ENCODE measurements at regions not wholly inside any gene's neighbourhood (a gene's known extent, or its start where the extent isn't known, plus 50 kb on each side); places are given as distances from the start of the nearest gene placed in this dataset.

DNA sequence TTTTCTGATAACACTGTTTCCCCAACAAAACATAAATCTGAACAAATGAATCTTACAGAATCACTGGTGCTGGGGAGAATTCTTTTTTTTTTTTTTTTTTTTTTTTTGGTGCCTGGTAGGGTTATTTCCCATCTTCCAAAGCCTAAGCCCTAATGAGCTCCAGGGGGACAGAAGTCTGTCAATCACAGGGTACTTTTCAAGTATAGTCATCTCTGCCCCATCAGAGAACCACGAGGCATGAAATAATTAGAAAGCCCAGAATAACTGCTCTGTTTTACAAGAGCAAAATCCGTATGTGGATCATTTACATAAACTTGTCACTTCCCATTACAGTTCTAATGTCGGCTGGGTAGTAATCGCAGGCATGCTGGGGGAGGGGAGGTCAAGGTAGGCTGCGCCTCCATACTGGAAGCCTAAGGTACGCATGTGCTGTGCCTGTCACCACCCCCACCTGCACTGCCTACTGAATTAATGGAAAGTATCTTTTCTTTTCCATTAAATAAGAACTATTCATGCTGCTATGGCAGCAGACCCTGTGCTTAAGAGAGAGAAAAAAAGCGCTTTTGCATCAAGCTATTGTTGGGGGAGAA, 164.7 kb upstream of the LEF1 start:
- no peak for DNase-seq (ENCODE audit: low read depth, low spot score)
- in situ Hi-C loops (cut with HindIII; ENCODE audit: low pct_unique_long_range_greater_than_20kb, low sequenced_read_pairs): no loop called here

DNA sequence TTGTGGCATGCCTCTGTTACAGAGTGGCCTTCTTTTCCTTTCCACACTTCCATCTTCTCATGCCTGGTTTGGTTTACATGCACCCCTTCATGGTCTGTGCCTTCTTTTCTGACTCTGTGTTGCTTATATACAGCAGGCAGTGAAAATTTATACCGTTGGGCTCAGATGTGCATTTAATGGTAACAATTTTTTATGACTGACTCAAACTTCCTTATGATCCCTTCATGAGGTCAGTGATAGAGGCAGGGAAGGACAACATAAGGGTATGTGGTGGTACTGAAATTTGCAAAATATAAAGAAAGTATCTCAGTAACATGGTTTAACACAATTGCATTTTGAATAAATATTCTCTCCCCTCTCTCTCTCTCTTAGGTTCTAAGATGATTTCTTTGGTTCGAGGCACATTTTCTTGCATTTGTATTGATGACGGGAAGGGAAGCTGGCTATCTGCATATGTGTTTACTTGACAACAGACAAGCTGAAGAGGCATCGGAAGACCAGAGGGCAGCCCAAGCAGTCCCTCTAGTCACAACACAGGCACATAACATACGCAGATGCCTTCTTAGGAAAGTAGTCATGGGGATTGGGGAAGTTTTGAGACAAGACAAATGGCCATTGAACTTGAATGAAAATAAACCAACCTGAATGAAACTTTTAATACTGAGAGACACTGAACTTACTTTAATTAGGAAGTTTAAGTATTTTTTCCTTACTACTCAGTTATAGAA, 163.3 kb upstream of the LEF1 start:
- DNase-seq (ENCODE audit: low read depth, low spot score): peak; percentile 53
- in situ Hi-C loops (cut with HindIII; ENCODE audit: low pct_unique_long_range_greater_than_20kb, low sequenced_read_pairs): no loop called here

DNA sequence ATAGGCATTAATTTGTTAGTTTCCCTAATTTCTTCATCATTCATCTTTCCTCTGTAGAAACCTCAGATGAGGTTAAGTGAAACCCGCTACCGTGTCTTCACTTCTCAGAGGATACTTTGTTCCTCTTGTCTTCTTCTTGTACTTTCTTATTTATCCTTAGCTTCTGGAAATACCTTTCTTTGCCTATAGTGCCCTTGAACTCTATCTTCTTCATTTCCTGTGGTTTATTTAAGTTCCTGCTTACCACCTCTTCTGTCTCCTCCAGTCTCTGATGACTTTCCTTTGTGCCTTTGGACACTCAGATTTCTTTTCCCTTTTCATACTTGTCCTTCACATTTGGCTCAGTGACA, 159.6 kb upstream of the LEF1 start:
- DNase-seq (ENCODE audit: low read depth, low spot score): no peak
- in situ Hi-C loops (cut with HindIII; ENCODE audit: low pct_unique_long_range_greater_than_20kb, low sequenced_read_pairs): no loop called here

DNA sequence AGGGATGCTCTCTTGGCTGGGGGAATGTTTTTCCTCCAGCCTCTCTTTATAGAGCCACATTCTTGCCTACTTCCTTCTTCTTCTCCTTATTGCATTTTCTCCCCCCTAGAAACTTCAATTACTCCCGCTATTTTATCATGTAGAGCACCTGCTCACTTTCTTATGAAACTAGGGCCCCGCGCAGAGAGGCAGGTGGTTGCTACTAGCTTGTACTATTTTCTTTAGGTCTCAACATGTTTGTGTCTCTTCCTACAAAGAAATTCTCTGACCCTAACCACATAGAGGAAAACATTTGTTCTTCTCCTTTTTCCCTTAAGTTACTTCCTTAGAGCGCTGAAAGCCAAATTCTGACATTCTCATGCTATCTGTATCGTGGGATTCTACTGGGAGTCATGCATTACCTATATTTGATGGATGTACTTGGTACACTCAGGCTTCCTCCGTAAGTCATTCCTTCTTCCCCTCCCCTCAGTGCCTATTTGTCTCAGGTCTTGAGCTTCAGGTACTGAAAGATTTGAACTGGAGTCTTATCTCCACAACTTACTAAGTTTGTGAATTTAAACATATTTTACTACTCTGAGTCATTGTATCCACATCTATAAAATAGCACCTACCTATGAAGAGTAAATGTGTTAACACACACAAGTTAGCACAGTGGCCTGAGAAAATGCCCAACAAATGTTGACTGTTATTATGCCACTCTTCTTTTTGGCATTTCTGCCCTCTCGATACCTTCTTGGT, 159.1 kb upstream of the LEF1 start:
- in situ Hi-C loops (cut with HindIII; ENCODE audit: low pct_unique_long_range_greater_than_20kb, low sequenced_read_pairs): no loop called here
- DNase-seq (ENCODE audit: low read depth, low spot score): no peak

DNA sequence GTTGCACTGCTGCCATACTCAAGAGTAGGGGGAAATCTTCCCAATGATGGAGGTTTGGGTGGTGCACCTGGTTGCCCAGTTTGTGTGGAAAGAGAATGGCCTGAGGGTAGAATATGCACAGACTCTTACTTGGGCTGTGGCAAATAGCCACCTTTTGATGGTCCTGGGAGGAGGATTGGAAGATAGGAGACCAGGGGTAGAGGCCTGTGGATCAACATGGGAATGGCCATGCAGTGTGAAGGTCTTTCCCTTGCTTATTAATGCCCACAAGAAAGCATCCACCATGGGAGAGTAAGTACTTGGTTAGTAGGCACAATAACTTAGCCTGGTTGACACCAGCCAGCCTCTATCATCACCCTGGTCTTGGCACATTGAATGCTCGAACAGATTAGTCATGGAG, 156.8 kb upstream of the LEF1 start:
- DNase-seq (ENCODE audit: low read depth, low spot score): no peak
- in situ Hi-C loops (cut with HindIII; ENCODE audit: low pct_unique_long_range_greater_than_20kb, low sequenced_read_pairs): no loop called here

DNA sequence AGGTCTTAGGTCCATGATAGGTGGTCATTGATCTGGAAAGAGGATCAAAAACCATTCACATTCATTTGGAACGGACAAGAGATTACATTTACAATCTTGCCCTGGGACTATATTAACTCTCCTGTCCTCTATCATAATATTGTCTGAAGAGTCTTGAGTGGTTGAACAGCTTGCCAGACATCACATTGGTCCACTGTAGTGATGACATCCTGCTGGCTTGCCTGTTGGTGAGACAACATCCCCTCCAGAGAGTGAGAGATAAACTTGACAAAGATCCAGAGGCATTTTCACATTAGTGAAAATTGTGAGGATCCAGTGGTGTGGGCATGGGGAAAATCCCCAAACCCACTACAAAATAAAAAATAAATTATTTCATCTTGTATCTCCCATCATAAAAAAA, 155.7 kb upstream of the LEF1 start:
- in situ Hi-C loops (cut with HindIII; ENCODE audit: low pct_unique_long_range_greater_than_20kb, low sequenced_read_pairs): no loop called here
- DNase-seq (ENCODE audit: low read depth, low spot score): no peak

DNA sequence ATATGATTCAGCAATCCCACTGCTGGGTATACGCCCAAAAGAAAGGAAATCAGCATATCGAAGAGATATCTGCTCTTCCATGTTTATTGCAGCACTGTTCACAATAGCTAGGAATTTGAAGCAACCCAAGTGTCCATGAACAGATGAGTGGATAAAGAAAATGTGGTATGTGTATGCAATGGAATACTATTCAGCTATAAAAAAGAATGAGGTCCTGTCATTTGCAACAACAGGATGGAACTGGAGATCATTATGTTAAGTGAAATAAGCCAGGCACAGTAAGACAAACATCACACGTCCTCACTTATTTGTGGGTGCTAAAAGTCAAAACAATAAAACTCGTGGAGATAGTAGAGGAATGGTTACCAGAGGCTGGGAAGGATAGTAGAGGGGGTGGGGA, 153.8 kb upstream of the LEF1 start:
- DNase-seq (ENCODE audit: low read depth, low spot score): no peak
- in situ Hi-C loops (cut with HindIII; ENCODE audit: low pct_unique_long_range_greater_than_20kb, low sequenced_read_pairs): no loop called here

DNA sequence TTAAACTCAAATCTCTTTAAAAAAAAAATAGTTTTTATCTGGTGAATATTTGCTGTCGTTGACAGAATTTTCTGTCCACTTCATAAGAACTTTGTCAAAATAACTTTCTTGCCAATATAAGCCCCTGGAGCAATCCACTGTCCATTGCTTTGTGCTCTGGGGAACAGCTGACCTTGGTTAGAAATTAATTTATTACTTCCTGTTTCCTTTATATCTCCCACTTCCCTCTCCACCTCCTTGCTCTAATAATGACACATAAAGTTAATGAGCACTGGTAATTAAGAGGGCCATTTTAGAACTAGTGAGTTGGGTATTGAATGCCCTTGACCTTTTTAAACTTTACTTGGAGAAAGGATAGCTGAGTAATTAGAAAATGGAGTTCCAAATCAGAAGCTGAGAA, 151.3 kb upstream of the LEF1 start:
- in situ Hi-C loops (cut with HindIII; ENCODE audit: low pct_unique_long_range_greater_than_20kb, low sequenced_read_pairs): no loop called here
- DNase-seq (ENCODE audit: low read depth, low spot score): no peak

DNA sequence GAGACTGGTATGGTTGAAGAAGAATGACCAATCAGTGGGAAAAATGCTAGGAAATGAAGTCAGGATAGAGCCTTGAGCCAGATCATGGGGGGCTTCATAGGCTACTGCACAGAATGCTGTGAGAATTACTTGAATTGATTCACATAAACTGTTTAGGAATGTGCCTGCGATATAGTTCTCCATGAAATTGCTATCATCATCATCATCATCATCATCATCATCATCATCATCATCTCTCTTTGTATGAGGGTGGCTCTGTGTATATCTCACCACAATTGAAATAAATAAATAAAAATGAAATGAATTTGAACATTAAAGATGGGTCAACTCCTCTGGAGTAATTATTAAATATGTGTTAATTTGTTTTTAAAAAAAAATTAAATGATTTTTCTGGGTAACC, 148.6 kb upstream of the LEF1 start:
- DNase-seq (ENCODE audit: low read depth, low spot score): no peak
- in situ Hi-C loops (cut with HindIII; ENCODE audit: low pct_unique_long_range_greater_than_20kb, low sequenced_read_pairs): no loop called here

DNA sequence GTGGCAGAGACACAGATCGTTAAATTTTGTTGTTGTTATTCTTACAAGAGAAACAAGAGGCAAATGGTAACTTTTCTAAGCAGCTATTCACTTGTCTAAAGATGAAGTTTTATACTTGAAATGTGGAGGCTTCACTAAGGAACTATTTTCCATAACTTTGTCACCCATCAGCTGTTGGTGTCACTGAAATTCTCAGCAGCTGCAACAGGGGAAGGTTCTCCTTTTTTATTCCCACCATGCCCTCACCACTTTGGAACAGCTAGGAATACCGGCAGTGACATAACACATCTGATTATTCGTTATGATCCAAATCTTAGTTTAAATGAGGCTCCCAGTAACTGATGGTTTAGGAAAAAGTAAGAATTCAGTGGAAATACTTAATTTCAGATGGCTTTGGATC, 147.0 kb upstream of the LEF1 start:
- no peak for DNase-seq (ENCODE audit: low read depth, low spot score)

DNA sequence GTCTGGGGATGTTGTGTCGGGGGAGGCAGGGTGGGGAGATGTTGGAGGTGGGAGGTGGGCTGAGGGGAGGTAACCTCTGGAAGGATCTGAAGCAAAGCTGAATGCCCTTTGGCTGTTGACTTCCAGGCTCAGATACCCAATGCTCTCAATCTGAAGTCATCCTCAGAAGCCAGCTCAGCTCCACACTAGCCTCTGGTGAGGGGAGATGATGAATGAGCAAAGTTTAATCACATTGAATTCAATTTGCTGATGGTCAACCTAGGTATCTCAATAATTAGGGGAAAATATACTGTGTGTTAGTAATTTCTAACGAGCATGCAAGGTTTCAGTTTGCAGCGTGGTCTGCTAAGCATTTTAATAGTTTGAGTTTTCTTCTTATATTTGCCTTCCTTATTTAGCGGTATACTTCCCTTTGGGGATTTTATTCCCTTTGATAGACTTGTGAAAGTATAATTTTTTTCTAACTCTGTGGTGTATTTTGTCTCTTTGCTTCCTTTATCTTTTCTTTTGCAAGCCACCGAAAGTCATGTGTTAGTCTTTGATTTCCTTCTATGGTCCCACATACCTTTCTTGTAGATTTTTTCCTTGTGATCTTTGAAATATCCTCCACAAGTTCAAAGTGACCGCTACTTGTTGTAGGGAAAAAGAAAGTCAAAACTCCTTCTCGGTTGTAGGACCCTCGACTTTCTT, 146.3 kb upstream of the LEF1 start:
- in situ Hi-C loops (cut with HindIII; ENCODE audit: low pct_unique_long_range_greater_than_20kb, low sequenced_read_pairs): no loop called here
- DNase-seq (ENCODE audit: low read depth, low spot score): no peak

More for the DNA sequence above, 147.0 kb upstream of the LEF1 start:
- in situ Hi-C loops (cut with HindIII; ENCODE audit: low pct_unique_long_range_greater_than_20kb, low sequenced_read_pairs): no loop called here

DNA sequence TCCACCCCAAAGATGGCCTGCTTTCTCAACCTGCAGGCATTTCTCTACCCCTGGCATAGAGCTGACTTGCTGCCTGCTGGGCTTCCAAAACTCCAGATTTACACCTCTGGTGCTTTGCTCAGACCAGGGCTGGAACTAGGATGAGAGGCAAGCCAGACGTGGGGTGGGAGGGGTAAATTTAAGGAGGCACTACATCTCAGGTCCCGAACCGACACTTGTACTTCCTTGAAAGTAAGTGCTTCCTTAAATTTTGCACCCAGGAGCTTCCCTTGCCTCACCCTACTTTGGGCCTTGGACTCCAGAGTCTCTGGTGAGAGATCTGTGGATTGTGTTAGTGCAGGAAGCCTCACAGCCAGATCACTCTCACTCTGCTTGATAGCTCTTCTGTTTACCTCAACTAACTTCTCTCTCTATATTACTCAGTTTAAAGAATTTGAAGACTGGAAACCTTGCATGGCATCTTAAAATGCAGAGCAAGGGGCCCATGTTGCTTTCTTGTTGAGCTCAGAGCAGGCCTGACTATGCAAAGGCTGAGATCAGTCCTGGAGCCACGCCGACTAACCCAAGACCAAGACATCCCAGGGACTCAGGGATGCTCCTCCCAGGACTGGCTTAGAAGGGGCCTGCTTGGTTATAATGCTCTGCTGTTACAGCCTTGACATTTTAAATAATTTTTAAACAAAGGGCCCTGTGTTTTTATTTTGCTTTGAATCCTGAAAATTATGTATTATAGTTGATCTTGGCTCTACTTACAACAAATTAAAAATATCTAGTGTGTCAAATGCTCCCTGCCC, 145.0 kb upstream of the LEF1 start:
- DNase-seq (ENCODE audit: low read depth, low spot score): no peak
- in situ Hi-C loops (cut with HindIII; ENCODE audit: low pct_unique_long_range_greater_than_20kb, low sequenced_read_pairs): no loop called here

DNA sequence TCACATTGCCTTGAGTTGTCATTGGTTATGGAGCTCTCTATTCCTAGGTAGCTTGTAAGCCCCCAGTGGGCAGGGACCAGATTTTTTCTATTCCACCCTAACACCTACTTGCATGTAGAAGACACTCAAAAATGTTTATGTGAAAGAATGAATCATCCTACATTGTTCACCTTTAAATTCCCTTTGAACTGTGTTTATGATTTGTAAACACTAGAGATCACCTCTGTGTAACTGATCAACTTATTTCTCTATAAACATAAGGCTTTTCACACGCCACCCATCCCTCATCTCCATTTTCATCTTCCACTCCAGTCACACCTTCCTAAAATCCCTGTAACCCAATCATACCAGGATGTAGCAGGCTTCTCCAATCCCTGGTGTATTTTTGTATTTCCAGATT, 142.6 kb upstream of the LEF1 start:
- in situ Hi-C loops (cut with HindIII; ENCODE audit: low pct_unique_long_range_greater_than_20kb, low sequenced_read_pairs): no loop called here

DNA sequence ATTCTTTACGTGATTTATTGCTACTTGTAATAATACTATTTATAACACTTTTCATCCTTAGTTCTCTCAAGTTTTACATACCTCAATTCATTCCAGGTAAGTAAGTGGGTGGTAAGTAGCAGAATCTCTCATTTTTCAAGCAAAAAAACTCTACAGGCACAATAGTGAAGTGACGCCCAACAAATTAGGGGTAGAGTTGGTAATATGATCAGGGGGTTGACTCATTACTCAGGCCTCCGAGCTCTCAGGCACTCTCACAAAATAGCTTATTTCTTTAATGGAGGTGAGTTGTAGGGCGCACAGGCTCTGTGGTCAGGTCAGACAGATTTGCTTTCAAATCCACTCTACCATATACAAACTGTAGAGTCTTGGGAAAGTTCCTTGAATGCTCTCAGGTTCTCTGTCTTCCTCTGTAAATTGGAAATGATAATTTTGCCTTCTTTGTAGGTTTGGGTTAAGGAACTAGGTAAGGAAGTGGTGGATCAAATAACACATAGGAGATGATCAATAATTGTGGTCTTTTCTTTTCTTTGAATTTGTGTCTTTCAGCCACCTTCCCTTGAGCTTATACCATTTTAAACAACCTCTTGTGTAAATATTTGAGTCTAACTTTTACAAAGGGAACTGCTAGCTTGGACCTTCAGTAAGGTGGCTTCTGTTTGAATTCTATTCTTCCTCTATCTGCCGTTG, 134.9 kb upstream of the LEF1 start:
- DNase-seq (ENCODE audit: low read depth, low spot score): no peak
- in situ Hi-C loops (cut with HindIII; ENCODE audit: low pct_unique_long_range_greater_than_20kb, low sequenced_read_pairs): no loop called here

More for the DNA sequence above, 142.6 kb upstream of the LEF1 start:
- no peak for DNase-seq (ENCODE audit: low read depth, low spot score)

DNA sequence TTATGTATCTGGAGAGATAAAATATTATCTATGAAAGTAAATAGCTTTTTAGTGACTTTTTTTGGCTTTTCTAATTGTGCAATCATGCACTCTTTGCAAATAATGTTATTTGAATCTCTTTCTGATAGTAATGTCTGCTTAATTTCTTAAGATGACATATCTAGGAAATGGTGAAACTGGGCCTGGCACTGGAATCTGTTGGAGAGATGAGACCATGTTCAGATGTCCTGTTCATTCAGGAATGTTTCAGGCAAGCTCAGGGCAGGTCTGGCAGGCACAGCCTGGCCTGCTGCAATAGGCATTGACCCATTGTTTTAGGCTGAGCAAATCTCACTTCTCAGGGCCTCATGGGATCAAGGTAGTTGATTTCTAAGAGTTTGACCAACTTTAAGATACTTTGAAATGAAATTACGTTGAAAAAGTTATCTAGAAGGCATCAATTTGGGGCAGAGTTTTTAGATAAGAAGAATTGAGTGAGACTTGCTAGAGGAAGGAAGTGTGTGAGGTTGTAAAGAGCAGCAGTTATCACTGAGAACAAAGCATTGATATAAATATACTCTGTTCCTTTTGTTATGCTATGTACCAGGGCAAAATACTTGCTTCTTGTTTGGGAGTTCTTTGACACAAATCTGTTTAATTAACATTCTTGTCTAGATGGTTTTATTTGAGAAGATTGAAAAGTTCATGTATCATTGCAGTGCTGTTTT, 133.0 kb upstream of the LEF1 start:
- in situ Hi-C loops (cut with HindIII; ENCODE audit: low pct_unique_long_range_greater_than_20kb, low sequenced_read_pairs): no loop called here
- no peak for DNase-seq (ENCODE audit: low read depth, low spot score)

DNA sequence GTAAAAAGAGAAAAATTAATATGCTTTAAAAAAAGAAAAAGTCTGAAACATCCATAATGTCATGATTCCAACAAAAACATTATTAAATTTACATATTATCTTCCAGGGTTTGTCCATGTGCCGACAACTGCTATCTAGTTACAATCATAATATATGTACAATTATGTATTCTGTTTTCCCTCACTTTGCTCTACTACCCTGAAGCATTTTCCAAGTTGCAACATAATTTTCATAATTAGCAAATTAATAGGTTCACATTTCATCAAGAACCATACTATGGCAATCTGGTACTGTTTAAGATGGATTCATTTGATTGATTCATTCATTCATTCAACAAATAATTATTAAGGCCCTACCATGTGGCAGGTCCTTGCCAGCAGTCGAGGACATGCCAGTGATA, 128.9 kb upstream of the LEF1 start:
- in situ Hi-C loops (cut with HindIII; ENCODE audit: low pct_unique_long_range_greater_than_20kb, low sequenced_read_pairs): no loop called here
- DNase-seq (ENCODE audit: low read depth, low spot score): no peak

DNA sequence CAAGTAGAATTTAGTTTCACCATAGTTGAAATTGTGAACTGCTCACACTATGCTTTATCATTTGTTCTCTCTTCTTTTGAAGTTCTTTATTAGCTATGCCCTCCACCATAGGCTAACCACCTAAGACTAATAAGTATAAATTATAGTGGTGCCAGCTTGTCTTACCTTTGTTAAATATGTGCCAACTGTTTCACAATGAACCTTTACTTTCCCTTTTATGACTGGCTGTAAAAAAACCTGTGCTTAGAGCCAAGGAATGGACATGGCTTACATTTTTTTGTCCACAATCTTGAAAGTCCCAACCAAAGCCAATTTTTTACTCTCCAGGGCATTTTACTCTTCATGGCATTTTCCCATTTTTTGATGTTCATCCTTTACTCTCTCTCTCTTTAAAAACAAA, 123.5 kb upstream of the LEF1 start:
- in situ Hi-C loops (cut with HindIII; ENCODE audit: low pct_unique_long_range_greater_than_20kb, low sequenced_read_pairs): no loop called here

More for the DNA sequence above, 123.5 kb upstream of the LEF1 start:
- no peak for DNase-seq (ENCODE audit: low read depth, low spot score)
